DMS153 treated with DMSO at 0.1 percent for 48 hours (cell line): ENCODE measurements at regions not wholly inside any gene's neighbourhood (a gene's known extent, or its start where the extent isn't known, plus 50 kb on each side); places are given as distances from the start of the nearest gene placed in this dataset.
"Not testable (repeated sequence)": the region's sequence is repeated elsewhere in the genome, so short reads cannot be mapped to it uniquely, and the experiment has no call there.

Experiments used
- DNase-seq: peaks from one replicate; lab custom pipeline; 2025; ENCODE audit not compliant: unreplicated experiment; lab: John Stamatoyannopoulos, UW

DNA sequence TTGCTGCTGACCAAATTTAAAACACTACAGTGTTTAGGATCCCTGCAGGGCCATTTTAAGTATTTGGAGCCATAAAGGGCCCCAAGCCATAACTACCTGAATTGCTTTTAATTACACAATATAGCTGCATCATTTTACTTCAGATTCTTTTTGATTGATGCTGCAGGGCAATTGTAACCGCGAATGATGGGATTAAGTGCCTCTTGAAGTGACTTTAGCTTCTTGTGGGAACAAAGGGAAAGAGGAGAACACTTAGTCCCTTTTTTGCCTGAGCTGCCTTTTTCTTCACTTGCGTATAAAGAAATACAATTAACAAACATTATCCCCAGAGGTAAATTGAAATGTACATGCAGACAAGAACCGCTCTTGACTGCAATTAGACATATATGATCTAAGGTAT is 228.5 kb downstream of the ZIC5 start:
- no peak for DNase-seq

GRCh38 chr13:99741960-99742359 is 229.6 kb downstream of the ZIC5 start:
- DNase-seq, result no peak

- DNase-seq, result no peak
These were observed 231.2 kb downstream of the ZIC5 start for GRCh38 chr13:99740251-99740979.

DNA sequence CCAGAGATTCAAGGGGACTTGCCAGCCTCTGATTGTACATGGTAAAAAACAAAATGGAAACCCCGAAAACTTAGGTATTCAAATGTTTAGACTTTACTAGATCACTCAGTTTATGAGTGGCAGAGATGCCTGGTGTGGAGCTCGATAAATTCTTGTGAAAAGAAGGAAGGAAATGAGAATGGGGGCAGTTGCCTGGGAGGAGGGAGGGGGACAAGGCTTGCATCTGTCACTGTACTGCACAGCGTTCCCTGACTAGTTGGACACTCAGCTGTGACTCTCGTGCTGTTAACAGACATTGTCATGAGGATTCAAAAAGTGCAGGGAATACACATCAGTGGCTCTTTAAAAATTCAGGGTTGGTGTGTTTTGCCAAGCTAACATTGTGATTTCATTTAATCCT is 232.9 kb downstream of the ZIC5 start:
- no peak for DNase-seq

DNA sequence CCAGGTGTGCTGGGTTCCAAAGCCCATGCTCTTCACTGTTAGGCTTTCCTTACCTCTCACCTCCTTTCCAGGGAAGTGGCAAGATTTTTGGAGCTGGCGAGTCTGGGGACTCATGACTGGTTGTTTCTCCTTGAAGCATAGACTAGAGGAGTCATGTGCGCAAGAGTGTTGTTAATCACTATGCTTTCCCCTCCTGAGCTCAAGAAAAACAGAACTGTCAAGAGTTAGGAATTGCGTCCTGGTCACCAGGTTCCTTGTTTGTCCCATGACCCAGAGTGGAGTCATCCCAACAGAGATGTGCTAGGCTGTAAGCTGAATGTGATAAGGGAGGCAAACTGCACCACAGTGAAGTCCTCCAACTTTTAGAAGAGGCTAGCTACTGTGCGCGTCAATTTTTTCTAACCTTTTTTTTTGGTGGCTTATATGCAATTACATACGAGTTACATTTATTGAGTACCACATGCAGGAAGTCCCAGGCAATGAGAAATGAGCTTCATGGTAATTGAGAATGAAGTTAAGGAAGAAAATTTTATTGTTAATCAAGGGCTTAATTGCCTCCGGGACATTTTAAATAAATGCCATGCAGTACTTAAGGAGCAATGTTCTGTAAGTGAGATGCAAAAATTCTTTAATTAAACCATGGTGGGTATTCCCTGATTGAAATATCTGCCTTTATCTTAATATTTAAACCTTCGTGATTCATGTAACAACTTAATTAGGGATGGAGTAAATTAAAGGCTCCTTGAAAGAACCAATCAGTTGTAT is 233.9 kb downstream of the ZIC5 start:
- no peak for DNase-seq

GRCh38 chr13:99736541-99736940 is 235.0 kb downstream of the ZIC5 start:
- no peak for DNase-seq

- no peak for DNase-seq
These were observed 232.9 kb downstream of the TM9SF2 start for GRCh38 chr13:99734013-99734693.

DNA sequence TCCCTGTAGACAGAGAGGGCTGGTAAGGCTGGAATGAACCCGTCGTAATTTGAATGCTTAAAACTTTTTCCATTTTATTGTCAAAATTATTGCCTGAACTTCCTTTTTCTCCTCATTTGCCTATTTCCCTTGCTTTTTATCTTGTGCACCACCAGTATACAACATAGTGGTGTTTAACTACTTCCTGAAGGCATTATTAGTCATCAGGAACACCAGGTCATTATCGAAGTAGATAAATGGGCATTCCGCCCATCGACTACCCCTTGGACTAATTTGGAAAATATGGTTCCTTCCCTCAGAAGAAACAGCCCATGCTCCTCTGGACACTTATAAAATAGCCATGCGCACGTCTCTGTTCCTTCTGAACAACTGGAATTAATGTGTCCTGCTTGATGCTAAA is 232.1 kb downstream of the TM9SF2 start:
- DNase-seq, result no peak

DNA sequence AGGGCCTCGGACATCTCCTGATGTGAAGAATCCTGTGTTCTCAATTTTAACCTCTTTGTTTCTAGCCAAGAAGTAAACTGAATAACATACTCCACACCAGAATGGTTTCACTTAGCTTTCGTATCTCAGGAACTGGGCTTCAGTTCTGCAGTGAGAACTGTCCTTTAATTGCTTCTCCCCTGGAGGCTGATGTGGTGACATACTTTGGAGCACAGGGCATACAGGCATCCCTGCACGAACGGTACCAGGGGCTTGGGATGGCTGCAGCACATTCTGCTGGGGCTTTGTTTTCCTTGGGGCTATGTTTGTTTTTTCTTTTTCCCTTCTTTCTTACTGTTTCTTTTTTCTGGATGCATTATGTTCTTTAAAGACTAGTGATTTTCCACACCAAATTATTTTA is 230.5 kb downstream of the TM9SF2 start:
- DNase-seq, result no peak

GRCh38 chr13:99730403-99730802 is 229.1 kb downstream of the TM9SF2 start:
- no peak for DNase-seq

GRCh38 chr13:99729745-99730144 is 228.5 kb downstream of the TM9SF2 start:
- DNase-seq, result no peak

DNA sequence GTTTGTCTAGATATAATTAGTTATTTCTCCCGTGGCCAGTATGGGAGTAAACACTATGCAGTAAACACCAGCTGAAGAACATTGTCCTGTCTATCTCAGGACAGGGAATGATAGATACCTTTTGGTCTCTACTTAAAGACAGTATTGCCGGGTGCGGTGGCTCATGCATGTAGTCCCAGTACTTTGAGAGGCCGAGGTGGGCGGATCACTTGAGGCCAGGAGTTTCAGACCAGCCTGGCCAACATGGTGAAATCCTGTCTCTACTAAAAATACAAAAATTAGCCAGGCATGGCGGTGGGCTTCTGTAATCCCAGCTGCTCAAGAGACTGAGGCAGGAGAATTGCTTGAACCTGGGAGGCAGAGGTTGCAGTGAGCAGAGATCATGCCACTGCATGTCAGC is 226.4 kb downstream of the TM9SF2 start:
- DNase-seq, result not testable (repeated sequence)

DNA sequence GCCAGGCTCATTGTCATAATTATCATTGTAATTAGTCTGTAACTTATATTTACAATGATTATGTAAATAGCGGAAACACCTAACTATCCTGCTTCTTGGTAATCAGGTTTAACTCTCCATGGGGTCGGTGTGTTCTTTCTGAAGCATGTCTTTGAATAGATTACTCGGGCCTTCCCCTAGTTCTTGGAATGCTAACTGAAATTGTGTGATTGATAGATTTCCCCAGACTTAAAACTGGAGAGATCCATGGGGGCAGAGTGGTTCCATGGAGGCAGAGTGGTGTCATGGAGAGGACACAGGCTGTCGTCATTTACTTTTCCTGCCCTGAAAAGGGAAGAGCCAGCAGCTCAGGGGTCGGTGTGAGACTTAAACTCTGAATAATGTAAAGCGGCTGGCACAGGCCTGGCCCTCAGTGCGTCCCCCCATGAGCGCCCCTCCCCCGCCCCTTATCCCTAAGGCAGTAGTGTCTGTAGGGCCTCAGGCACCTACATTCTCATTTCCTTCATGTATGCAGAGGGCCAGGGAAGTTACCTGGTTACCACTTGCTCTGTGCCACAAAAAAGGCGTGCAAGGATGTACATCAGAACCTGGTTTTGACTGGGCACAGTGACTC is 225.1 kb downstream of the TM9SF2 start:
- DNase-seq, result no peak

GRCh38 chr13:99725644-99726043 is 224.4 kb downstream of the TM9SF2 start:
- no peak for DNase-seq

DNA sequence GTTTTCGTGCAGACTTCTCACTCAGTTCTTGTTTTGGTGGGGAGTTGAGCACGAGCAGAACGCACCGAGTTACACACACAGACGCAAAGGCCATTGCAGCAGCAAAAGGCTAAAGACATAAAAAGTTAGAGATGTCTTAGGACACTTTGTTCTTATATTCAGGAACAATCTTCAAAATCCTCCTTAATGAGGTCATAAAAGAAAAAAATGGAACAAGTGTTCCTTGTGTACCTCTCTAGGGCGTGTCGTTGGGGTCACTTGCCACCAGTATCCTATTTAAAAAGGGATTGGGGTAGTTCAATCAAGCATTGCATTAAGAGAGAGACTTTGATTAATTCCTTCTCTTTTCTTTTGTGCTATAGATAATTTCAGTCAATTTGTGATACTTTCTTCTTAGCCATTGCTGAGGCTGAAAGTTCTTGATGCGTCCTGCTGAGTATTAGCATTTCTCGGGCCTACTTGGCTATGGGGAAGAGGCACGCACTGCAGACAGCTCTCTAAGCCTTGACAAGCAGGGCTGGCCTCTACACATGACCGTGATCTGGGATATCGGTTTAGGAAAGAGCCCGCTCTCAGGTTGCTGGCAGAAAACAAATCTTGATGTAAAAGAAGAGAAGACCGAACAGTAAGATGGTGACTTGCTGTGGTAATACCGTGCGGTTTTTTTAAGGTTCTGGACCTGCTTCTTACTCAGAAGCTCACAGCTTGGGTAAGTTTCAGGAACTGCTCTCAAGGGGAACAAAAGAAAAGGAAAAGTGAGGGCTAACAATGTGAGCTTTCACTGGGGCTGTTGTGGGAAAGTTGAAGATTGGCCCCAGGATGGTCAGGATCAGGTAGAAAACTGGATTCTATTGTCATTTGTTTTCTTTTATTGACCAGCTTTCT is 223.6 kb downstream of the TM9SF2 start:
- no peak for DNase-seq

- DNase-seq, result no peak
These were observed 222.6 kb downstream of the TM9SF2 start for GRCh38 chr13:99723878-99724277.

- no peak for DNase-seq
These were observed 221.7 kb downstream of the TM9SF2 start for GRCh38 chr13:99722931-99723330.

DNA sequence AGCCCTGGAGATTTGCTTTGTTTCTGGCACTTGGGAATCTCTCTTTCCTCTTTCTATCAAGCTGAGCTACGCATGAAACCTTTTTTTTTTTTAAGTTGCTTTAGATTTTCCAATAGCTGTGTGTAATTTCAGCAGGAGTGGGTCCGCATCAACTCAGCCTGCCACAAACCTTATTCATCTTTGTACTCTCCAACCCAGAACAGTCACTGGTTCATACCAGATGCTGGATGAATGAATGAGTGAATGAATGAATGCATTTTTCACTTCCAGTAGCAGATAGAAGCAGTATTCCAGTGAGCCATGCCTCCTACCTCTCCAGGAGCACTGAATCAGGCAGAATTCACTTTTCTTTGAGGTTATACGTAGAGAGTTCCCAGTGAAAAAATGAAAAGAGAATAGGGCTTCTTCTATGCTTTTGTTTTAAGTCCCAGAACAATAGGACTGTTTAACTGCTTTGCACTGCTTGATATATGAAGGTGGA is 221.1 kb downstream of the TM9SF2 start:
- no peak for DNase-seq

GRCh38 chr13:99721606-99722337 is 220.5 kb downstream of the TM9SF2 start:
- DNase-seq, result no peak
